ENCODE measurements at regions not wholly inside any gene's neighbourhood (a gene's known extent, or its start where the extent isn't known, plus 50 kb on each side); places are given as distances from the start of the nearest gene placed in this dataset.

GRCh38 chr11:28481616-28482480 lies 373.7 kb downstream of the METTL15 start:
- DNase-seq (ENCODE audit: low spot score) = no peak

- DNase-seq (ENCODE audit: low spot score) = no peak
Observed at GRCh38 chr11:28480406-28480805, 372.2 kb downstream of the METTL15 start.

DNA sequence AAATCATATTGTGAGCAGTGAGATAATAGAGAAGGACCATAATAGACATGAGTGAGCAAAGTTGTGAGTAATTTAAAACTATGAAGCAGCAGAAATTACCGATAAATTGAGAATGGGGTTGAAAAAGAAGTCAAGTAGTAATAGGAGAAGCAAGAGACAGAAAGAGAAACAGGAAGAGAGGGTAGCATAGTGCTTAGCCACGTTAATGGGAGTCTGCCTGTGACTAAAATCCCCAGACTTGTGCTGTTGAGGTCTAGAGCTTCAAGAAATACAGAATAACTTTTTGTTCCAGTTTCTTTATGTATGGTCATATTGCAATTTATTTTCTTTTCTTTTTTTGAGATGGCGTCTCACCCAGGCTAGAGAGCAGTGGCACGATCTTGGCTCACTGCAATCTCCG lies 368.7 kb downstream of the METTL15 start:
- DNase-seq (ENCODE audit: low spot score) = no peak

GRCh38 chr11:28476049-28476448 lies 367.9 kb downstream of the METTL15 start:
- no peak for DNase-seq (ENCODE audit: low spot score)

DNA sequence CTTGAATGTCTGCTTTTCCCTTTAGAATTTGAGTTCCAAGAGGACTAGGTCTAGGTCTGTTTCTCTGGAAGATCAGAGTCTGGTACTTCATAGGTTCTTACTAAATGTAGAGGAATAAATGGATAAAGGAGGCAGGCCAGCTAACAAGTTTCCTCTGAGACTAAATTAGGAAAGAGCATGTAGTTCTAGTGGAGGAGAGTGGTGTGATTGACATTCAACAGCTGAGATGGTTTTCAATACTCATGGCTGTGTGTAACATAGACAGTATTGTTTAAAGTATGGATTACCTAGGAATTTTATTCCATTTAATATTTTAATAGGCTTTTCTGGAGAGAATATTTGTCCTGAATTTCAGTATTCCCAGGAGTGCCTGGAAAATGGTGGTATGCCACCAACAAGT lies 364.7 kb downstream of the METTL15 start:
- no peak for DNase-seq (ENCODE audit: low spot score)

DNA sequence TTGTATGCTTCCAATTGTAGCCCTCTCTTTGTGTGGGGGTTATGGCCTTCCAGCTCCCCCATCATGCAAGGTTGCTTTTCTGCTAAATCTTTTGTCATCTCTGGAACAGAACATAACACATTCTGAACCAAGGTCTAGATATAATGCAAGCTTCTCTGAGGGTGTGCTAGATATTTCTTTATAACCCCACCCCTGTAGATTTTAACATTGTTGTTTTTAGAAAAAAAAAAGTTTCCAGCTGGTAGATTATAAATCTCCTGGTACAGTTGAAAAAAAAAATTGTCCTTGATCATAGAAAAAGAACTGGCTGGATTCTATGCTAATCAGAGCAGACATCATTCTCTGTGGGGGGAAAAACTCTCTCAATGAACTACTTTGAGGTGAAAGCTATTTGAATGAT lies 363.3 kb downstream of the METTL15 start:
- no peak for DNase-seq (ENCODE audit: low spot score)

- no peak for DNase-seq (ENCODE audit: low spot score)
Observed at GRCh38 chr11:28470180-28470579, 362.0 kb downstream of the METTL15 start.

DNA sequence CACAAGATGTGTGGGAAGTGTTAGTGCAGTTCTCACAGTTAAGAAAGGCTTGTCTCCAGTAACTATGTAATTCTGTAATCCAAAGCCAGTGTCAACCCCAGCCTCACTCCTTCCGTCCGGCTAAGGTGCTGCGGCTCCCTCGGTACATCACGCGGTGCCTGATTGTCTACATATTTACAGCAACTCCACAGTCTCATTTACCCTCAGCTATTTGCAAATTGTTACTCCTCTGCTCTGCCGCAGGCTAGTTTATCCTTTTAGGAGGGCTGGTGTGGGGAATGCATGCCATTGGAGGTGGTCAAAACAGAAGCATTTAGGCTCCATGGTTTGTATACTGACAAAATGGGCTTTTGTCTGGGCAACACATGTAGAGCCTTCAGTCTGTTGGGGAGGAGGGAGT lies 358.3 kb downstream of the METTL15 start:
- DNase-seq (ENCODE audit: low spot score) = no peak

- peak; percentile 13 for DNase-seq (ENCODE audit: low spot score)
Observed at GRCh38 chr11:28464252-28464867, 356.2 kb downstream of the METTL15 start.

DNA sequence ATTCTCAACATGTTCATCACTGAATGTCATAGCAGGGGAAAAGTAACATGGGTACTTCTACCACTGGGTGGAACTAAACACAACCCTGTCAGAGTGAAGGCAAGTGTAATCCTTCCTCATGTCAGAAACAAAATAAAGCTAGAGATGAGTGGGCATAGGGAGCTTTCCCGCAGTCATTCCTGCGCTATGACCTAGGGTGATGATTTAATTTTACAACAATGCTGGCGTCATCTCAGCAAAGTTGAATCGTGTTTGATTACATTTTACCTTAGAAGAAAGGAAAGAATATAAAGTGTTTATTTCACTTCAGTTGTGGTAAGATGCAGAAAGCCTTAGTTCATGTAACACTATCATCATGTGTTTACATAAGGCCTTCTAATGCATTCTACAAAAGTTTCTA lies 355.6 kb downstream of the METTL15 start:
- peak; percentile 69 for DNase-seq (ENCODE audit: low spot score)

GRCh38 chr11:28461846-28462245 lies 353.7 kb downstream of the METTL15 start:
- no peak for DNase-seq (ENCODE audit: low spot score)

DNA sequence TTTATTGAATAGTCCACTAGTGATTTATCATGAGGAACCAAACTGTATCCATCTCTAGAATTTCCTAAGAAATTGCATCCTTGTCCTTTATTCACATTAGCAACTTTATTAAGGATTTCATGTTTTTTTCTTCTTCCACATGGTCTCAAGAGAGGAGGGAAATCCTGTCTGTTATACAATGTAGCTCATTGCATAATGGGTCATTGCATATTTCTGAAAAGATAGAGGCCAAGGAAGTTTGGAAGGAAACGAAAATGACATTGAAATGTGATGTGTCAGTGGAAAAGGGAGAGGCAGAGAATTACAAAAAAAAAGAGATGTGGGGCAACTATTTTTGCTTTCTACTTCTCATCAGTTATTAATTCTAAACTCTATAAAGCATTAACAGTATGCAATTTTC lies 353.1 kb downstream of the METTL15 start:
- peak; percentile 10 for DNase-seq (ENCODE audit: low spot score)

DNA sequence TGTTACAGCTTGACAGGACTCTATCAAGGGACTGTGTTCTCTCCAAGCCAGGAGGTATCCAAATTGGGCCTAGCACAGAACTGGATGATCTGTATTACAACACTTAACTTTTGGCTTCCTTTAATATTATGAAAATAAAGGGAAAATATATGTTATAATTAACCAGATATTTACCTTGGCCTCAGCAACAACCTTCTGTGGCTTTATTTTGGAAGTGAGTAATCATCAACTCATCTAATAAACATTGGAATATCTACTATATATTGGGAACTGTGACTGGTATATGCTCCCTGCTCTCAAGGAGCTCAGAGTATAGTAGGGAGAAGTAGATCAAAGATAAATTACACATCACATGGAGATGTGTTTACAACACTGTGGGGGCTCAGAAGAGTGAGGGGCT lies 352.2 kb downstream of the METTL15 start:
- no peak for DNase-seq (ENCODE audit: low spot score)

- DNase-seq (ENCODE audit: low spot score) = no peak
Observed at GRCh38 chr11:28459912-28460311, 351.7 kb downstream of the METTL15 start.

DNA sequence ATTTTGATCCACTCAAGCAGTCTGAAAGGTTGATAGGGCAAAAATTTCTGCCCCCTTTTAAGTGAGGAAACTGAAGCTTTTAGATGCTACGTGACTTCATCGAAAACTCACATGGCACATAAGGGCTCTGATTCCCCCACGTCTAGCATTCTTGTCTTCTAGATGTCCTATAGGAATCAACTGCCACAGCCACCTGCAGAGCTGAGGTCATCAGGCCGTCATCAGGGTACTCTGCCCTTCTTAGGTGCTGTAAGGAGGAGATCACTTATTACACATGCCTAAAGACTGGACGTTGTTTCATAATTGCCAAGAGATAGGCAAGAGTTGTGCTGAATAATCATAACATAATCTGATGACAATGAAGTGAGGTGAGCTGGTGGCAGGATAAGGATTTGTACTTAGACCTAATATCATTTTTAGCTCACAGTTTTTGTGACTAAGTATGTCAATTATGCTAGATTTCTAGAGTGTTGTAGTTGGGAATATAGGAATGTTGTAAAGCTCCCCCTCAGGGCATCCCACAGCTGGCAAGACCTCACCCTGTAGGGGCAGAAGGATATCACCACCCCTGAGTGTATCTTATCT lies 349.4 kb downstream of the METTL15 start:
- no peak for DNase-seq (ENCODE audit: low spot score)

GRCh38 chr11:28448186-28448585 lies 340.0 kb downstream of the METTL15 start:
- DNase-seq (ENCODE audit: low spot score) = no peak

DNA sequence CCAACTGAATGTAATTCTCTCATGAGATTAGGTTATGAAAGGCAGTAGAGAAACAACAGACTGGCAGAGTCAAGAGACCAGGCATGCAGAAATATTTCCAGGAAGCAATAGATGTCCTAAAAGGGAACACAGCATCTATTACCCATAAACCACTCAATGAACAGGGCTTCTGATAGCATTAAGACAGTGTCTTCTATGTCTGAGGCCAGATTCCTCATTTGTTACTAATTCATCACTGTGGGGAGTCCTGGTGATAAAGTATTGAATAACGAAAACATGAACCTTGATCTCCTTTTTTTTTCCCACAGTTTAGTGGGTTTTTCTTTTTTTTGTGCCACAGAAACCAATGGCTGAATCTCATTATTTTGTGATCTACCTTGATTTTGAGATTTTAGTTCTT lies 339.0 kb downstream of the METTL15 start:
- DNase-seq (ENCODE audit: low spot score) = peak; percentile 7

DNA sequence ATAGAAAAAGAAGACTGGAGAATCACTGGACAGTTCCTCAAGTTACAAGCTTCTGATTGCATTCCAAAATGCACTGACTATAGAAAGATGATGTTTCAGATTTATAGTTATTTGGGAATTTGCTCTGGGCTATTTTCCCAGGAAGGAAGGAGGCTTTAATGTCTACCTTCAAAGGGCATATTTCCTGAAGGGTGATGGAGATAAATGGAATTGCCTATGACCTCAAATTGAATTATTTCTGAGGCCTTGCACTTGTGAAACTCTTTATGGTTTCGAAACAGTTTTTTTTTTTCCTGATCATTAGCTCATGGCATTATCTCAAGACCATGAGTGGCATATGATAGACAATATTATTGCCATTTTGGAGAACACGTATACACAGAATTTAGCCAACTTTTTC lies 333.9 kb downstream of the METTL15 start:
- no peak for DNase-seq (ENCODE audit: low spot score)

- no peak for DNase-seq (ENCODE audit: low spot score)
Observed at GRCh38 chr11:28439403-28439802, 331.2 kb downstream of the METTL15 start.

DNA sequence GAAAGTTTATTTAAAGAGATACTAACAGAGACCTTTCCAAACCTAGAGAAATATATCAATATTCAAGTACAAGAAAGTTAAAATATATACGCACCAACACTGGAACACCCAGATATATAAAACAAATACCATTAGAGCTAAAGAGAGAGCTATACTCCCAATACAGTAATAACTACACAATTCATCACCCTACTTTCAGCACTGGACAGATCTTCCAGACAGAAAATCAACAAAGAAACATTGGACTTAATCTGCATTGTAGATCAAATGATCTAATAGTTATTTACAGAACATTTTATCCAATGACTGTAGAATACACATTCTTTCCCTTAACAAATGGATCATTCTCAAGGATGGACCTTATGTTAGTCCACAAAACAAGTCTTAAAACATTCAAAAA lies 311.9 kb downstream of the METTL15 start:
- no peak for DNase-seq (ENCODE audit: low spot score)

DNA sequence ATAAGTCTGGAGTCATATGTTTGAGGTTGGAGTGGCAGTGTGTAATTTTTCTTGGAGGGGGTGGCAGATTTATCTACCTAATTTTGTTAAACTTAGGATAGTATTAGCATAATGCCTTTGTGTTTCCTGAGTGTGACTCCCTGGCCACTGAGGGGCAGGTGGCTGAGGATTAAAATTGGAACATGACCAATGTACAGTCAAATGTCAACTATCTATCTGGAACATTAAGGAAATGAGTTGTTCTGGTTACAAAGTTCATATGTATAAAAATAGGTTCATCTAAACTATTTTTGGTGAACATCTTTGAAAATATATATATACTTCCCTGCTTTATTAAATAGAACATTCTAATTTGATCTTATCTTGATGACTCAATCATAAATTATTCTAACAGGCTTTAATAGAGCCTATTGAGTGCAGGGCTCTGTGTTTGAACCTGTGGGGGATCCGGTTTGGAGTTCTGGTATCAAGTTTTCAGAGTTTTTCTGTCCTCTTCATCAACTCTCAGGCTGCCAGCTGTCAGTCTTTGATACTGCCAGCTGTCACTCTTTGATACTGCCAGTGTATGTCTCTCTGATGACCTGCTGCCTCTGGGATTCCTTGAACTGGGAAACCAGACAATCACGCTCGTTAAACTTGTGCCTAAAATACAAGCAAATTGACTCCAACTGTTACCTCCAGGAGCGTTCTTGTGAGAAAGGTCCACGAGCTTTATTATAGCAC lies 309.6 kb downstream of the METTL15 start:
- no peak for DNase-seq (ENCODE audit: low spot score)

DNA sequence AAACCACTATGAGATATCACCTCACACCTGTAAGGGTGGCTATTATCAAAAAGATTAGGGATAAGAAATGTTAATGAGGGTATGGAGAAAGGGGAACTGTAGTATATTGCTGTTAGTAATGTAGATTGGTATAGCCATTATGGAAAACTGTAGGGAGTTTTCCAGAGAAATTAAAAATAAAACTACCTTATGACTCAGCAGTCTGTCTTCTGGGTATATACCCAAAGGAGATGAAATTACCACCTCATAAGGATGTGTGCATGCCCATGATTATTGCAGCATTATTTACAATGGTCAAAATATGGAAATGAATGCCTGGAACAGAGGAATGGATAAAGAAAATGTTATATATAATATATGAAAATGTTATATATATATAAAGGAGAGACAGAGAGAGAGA lies 303.8 kb downstream of the METTL15 start:
- no peak for DNase-seq (ENCODE audit: low spot score)

- no peak for DNase-seq (ENCODE audit: low spot score)
Observed at GRCh38 chr11:28401446-28401845, 293.3 kb downstream of the METTL15 start.

All from AG08396 (cell line).